Left cardiac atrium (tissue), 4 donors: ENCODE measurements at regions not wholly inside any gene's neighbourhood (a gene's known extent, or its start where the extent isn't known, plus 50 kb on each side); places are given as distances from the start of the nearest gene placed in this dataset.
"Not testable (repeated sequence)": the region's sequence is repeated elsewhere in the genome, so short reads cannot be mapped to it uniquely, and the experiment has no call there.

Experiments
- ATAC-seq, 2 donors: fragments of 200-7000 bp; cut with Tn5 transposase; one replicate each; pipeline ENCODE4 v1.9.1; 2020; ENCODE audit warnings: mild to moderate bottlenecking in 2 of 2, moderate library complexity in 2 of 2
- DNase-seq: peaks from one replicate; pipeline ENCODE4 v3.0.0-alpha.2; 2020
- intact Hi-C, 2 donors: fragments of 100-400 bp; cut with DNase I; formaldehyde crosslinking; loops; one replicate each; pipeline versions ENCODE4 v1.14.1 to v1.15.1; 2022 to 2023
- donor health status: DM: no; HTN: yes; CAD: no.
- donor health status: DM: no; HTN: yes; CAD: no; lungs with severe emphysema.
- donor health status: DM: yes; HTN: yes; CAD: no.
- donor health status: Dilated cardiomyopathy.

GRCh38 chr2:47694451-47694850, 88.5 kb upstream of the MSH6 start:
- ATAC-seq, DNase-seq, intact Hi-C loops: not testable (repeated sequence)

DNA sequence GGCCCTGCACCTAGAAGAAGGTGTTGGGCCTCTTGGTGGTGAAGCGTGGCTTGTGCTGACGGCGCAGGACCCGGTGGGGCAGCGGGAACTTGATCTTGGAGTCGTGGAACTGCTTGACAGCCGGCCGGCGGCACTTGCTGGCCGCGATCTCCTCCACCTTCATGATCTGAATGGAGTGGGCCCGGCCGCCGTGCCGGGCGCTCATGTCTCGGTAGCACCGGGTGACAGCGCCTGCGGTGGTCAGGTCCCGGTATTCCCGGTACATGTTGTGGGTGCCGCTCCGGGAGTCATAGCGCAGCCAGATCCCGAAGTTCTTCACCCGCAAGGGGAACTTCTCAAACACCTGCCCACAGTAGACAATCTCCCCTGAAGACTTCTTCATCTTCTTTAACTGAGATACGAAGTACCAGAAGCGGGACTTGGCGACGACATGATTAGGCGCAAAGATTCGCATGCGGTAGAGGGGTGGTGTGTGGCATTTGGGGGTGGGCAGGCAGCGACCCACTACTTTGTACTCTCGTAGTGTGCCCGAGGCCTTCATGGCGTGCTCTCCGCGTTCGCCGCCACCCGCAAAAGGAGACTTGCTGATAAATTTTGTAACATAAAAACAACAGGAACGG, 92.1 kb upstream of the MSH6 start:
- intact Hi-C loops, DNase-seq, ATAC-seq: not testable (repeated sequence)

DNA sequence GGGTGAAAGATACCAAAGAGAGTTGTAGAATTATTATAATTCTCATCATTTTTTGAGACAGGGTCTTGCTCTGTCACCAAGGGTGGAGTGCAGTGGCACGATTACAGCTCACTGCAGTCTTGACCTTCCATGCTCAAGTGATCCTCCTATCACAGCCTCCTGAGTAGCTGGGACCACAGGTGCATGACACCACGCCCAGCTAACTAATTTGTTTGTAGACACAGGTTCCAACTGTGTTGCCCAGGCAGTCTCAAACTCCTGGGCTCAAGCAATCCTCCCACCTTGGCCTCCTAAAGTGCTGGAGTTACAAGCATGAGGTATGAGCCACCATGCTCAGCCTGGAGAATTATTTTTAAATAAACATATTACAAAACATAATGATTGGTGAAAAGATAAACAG, 92.8 kb upstream of the MSH6 start:
- intact Hi-C loops = no loop called here
- no peak for DNase-seq
- no peak for ATAC-seq

- DNase-seq, intact Hi-C loops, ATAC-seq: not testable (repeated sequence)
Measured at GRCh38 chr2:47689118-47689517, 93.8 kb upstream of the MSH6 start.

- DNase-seq = no peak
- no peak for ATAC-seq
- intact Hi-C loops = no loop called here
Measured at GRCh38 chr2:47688561-47688960, 94.4 kb upstream of the MSH6 start.

GRCh38 chr2:47687856-47688255, 95.1 kb upstream of the MSH6 start:
- ATAC-seq (no peak), DNase-seq (no peak)
- intact Hi-C loops = no loop called here

DNA sequence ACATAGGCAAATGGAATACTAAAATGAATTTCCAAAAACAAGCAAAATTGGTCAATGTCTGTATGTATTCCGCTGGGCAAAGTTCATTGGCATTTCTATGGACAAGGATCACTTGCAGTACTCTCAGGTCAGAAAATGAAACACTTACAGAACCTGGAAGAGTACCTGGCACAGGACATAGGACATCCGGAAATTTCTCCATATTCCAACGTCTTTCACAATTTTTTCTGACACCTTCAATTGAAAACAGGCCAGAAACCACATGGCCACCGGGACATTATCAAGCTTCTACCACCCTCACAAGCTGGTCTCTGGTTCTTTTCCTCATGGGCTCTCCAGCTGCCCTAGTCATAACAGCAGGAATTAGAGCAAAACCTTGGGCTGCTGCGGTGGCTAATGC, 96.9 kb upstream of the MSH6 start:
- DNase-seq (no peak), ATAC-seq (no peak)
- intact Hi-C loops = no loop called here

DNA sequence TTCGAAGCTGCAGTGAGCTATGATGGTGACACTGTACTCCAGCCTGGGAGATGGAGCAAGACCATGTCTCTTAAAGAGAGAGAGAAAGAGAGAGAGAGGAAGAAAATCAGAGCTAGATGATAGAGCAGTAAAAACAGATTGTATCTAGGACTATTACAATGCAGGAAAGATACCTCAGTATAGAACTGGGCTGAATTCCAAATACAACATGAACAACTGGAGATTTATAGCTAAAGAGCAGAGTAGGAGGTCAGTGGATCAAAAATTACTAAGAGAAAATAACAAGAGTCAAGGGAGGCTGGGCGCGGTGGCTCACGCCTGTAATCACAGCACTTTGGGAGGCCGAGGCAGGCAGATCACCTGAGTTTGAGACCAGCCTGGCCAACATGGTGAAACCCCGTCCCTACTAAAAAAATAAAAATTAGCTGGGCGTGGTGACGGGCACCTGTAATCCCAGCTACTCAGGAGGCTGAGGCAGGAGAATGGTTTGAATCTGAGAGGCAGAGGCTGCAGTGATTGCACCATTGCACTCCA, 100.7 kb upstream of the MSH6 start:
- ATAC-seq (no peak), DNase-seq (no peak)
- intact Hi-C loops = no loop called here

DNA sequence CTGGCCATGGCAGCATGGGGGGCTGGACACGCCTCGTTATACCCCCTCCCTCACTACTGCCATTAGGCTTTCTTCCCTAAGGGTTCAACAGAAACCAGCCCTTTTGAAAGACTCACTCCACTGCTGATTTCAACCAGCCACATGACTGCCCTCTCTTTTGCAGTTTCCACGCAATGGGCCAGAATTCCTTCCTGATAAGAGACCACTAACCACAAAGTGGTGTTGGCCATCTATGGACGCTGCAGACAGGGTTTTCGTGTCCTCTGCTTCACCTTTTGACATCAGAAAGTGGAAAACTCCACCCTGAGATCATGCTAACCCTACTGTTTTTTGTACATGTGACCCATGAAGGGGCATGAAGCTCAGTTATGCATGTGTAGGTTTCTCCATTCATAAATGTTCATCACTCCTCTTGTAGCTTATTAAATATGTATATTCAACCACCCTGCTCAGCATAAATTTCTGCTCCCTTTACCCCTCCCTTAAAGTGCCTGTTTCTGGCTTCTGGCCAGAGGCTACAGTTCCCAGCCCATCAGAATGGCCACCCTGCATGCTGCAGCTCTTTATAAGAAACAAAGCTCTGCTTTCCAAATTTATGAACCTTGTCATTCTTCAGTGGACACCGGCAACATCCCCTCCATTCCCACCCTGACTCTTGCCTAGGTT, 105.6 kb upstream of the KCNK12 start:
- ATAC-seq = no peak
- no peak for DNase-seq
- intact Hi-C loops = no loop called here

DNA sequence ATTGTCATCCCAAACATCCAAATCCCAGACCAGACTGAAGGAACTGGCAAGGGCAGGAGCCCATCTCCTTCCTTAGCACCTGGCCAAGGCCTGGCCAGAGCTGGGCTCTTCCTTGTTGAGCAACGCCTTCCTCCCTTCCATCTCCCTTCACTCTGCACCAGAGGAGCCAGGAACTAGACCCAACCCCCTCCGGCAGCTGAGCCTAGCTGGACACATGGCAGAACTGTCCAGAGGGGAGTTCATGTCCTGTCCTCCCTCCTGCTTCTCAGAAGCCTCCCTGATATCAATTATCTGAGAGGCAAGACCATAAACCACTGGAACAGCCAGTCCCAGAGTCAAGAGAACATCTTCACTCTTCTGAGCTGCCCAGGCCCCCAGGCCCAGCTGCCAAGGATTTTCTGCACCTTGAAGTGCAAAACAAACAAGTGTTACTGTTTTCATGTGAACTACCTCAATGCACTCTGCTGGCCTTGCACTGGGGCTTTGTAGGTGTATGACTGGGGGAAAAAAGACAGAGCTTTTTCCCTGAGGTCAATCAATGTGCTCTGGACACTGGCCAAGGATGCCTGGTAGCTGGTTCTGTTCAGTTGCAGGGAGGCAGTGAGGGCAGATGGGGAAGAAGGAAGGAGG, 104.5 kb upstream of the KCNK12 start:
- ATAC-seq = no peak
- intact Hi-C loops = no loop called here
- no peak for DNase-seq

- intact Hi-C loops = no loop called here
- DNase-seq (no peak), ATAC-seq (no peak)
Measured at GRCh38 chr2:47666332-47666731, 95.5 kb upstream of the KCNK12 start.

DNA sequence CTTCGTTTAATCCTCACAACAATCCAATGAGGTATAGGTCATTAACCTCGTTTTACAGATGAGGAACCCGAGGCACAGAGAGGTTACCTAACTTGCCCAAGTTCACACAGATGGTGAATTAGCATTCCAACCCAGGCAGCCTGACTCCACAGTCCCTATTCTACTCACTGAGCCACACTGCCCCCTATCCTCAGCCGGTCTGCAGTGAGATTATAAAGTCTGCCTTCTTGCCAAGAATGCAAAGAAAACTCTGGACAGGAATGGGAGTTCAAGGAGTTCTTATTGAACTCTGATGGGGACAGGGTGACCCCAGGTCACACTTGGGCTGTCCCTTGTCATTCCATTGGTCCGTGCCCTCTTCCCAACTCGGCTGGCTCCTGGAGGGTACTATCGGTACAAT, 94.0 kb upstream of the KCNK12 start:
- intact Hi-C loops = no loop called here
- DNase-seq (no peak), ATAC-seq (no peak)

DNA sequence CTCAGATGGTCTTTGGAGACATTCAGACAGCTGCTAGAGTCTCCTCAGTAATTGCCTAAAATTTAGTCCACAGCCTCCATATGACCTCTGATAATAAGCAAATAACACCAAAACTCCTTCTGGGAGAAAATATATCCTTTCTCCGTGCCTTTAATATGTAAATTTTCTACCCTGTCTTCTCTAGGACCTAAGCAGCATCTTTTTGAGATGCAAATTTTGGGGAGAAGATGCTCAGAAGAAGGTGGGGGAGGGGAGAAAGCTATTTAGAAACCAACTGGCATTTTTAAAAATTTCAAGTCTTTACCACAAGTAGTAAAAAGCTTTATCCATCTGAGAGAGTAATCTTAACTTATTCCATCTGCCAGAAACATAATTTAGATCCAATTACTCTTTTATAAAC, 91.8 kb upstream of the KCNK12 start:
- intact Hi-C loops = no loop called here
- ATAC-seq (no peak), DNase-seq (no peak)

DNA sequence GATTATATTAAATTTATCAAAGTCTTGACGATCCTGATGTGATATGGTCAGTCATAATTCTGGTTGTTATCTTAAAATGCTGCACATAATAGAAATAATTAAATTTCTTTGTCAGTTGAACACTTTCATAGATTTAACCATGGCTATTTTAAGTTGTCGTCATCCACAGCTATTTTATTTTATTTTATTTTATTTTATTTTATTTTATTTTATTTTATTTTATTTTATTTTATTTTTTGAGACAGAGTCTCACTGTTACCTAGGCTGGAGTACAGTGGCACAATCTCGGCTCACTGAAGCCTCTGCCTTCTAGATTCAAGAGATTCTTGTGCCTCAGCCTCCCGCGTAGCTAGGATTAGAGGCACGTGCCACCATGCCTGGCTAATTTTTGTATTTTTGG, 90.5 kb upstream of the KCNK12 start:
- DNase-seq (no peak), ATAC-seq (no peak)
- intact Hi-C loops = no loop called here

- ATAC-seq = no peak
- no peak for DNase-seq
- intact Hi-C loops = no loop called here
Measured at GRCh38 chr2:47660168-47660567, 89.4 kb upstream of the KCNK12 start.

DNA sequence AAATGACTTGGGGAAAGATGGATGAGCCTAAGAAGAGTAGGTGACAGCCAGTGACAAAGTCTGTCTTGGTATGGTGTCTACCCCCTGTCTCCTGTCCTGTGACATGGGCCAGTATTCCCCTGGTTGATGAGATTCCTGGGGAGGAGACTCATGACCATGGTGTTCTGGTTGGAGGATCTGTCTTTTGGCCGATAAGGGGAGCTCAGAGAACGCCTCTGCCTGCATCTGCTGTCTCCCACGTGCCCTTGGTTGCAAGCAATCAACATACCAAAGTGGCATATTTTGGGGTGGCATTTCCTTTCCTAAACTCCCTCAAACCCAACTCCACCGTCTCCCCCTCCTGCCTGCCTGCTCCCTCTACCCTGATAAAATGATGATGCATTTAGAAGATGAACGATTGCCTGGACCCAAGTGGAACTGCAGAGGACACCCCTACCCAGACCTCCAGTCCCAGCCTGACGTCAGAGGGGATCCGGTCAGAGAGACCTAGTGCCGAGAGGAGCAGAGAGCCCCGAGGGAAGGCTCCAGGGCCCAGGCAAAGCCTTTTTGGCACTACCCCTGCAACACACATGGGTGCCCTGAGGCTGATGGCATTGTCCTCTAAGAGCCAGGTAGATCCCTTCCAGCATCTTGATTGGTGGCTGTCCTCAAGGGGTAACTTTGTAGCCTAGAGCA, 88.0 kb upstream of the KCNK12 start:
- DNase-seq (no peak), ATAC-seq (no peak)
- intact Hi-C loops = no loop called here

GRCh38 chr2:47657886-47658489, 87.2 kb upstream of the KCNK12 start:
- ATAC-seq = no peak
- no peak for DNase-seq
- intact Hi-C loops = no loop called here

DNA sequence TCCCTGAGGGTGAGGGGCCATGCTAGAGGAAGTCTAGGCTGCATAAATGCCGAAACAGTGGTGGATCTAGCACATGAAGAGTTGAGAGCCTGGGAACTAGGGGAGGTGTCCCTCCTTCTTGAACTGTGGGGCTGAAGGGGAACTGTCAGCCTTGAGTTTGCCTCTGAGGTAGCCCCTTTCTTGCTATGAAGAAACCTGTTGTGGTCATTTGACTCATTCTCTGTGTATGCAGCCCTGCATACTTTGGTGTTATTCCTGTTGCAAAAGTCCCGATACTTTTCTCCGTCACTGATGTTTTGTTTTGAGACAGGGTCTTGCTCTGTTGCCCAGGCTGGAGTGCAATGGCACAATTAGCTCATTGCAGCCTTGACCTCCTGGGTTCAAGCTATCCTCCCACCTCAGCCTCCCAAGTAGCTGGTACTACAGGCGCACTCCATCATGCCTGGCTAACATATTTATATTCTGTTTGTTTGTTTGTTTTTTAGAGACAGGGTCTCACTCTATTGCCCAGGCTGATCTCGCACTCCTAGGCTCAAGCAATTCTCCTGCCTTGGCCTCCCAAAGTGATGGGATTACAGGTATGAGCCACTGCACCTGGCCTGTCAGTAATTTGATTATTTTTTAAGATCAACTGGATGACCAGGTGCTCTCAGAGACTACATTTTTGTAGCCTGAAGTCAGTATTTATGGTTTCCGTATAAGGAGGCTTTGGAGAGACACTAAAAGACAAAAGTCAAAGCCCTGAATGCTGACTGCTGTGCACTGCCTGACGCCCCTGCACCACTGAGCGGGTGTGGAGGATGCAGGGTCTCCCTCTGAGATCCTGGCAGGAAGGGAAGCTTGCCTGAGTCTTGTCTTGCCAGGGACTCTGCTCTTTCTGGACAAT, 86.2 kb upstream of the KCNK12 start:
- ATAC-seq (no peak), DNase-seq (no peak)
- intact Hi-C loops = no loop called here

DNA sequence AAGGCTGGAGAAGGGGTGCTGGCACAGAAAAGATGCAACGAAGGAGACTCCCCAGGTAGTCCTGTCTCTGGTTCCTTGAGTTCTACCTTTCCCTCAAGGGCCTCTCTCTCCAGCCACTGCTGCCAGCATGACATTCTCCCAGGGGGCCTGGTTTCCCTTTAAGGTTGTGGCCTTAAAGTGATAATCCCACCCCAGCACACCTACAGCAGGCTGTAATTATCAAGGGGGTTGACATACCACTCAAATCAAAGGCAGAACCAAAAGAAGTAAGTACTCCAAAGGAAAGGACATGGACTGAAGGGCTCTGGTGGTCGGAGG, 84.7 kb upstream of the KCNK12 start:
- ATAC-seq (no peak), DNase-seq (no peak)
- intact Hi-C loops = no loop called here
